Gastroesophageal sphincter (tissue), 4 donors: ENCODE measurements at regions not wholly inside any gene's neighbourhood (a gene's known extent, or its start where the extent isn't known, plus 50 kb on each side); places are given as distances from the start of the nearest gene placed in this dataset.
A peak's percentile ranks its signal among the peaks of the same experiment; 100 is the strongest.

Experiments used
- ATAC-seq: fragments of 150-250 bp; one replicate; pipeline ENCODE4 v1.9.1; 2016; ENCODE audit warnings: mild to moderate bottlenecking, moderate library complexity
- H3K27ac ChIP-seq, 4 donors: fragments of 200-600 bp; sonication (generic) in 3 of 4; 1 replicate in 3 of 4; 2 replicates in 1 of 4; pipeline ENCODE4 v1.5.1; 2016 to 2019
- H3K27me3 ChIP-seq: fragments of 200-600 bp; sonication (generic); one replicate; pipeline ENCODE4 v1.5.1; 2019
- H3K36me3 ChIP-seq, 2 donors: fragments of 200-600 bp; sonication (generic); one replicate each; pipeline ENCODE4 v1.5.1; 2019; ENCODE audit warnings: control low read depth in 1 of 2
- H3K4me1 ChIP-seq, 3 donors: fragments of 200-600 bp; sonication (generic); 1 replicate in 2 of 3; 2 replicates in 1 of 3; pipeline ENCODE4 v1.5.1; 2016 to 2019; ENCODE audit warnings: control low read depth in 2 of 3
- H3K4me3 ChIP-seq, 2 donors: fragments of 200-600 bp; sonication (generic); one replicate each; pipeline ENCODE4 v1.5.1; 2019; ENCODE audit warnings: mild to moderate bottlenecking in 1 of 2, moderate library complexity in 1 of 2
- H3K9me3 ChIP-seq, 3 donors: fragments of 200-600 bp; sonication (generic); one replicate each; pipeline ENCODE4 v1.5.1; 2017 to 2019; ENCODE audit warnings: control low read depth in 2 of 3
- CTCF ChIP-seq, 4 experiments: fragments of 200-600 bp in 2 of 4; fragments of 450-650 bp in 2 of 4; sonication (generic) in 1 of 4; IDR thresholded peaks; one replicate each; pipeline ENCODE4 v1.5.1; 2017 to 2019; ENCODE audit warnings: antibody characterized with exemption in 4 of 4, mild to moderate bottlenecking in 2 of 4, moderate library complexity in 2 of 4
- EP300 ChIP-seq: sonication (generic); formaldehyde crosslinking; IDR thresholded peaks from one replicate; pipeline ENCODE4 v1.6.1; 2017; ENCODE audit warnings: antibody characterized with exemption, mild to moderate bottlenecking
- POLR2A ChIP-seq, 2 donors: fragments of 450-650 bp; IDR thresholded peaks; one replicate each; pipeline ENCODE4 v1.6.1; 2017; ENCODE audit warnings: antibody characterized with exemption in 2 of 2, mild to moderate bottlenecking in 2 of 2, moderate library complexity in 1 of 2
- POLR2AphosphoS5 ChIP-seq: sonication (generic); formaldehyde crosslinking; IDR thresholded peaks from one replicate; pipeline ENCODE4 v1.6.1; 2017; ENCODE audit warnings: antibody characterized with exemption
- WGBS, 2 donors: methylation state at CpG; one replicate each; pipeline ENCODE4 v1.1.5; 2018; ENCODE audit warnings: low coverage in 1 of 2; 5-methylcytosine and 5-hydroxymethylcytosine counted together

DNA sequence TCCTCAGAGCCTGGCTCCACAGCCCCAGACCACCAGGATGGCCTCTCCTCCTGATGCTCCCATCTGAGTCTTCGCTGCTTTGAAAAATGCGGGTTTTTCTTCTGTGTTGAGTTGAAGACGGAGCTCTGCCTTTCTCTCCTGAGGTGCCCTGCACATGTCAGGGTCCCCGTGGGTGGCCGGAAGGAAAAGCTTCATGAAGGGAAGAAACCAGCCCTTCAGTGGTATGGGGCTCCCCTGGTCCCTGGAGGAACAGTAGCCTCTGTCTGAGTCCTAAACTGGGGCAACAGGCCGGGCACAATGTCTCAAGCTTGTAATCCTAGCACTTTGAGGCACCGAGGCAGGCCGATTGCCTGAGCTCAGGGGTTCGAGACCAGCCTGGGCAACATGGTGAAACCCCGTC is 54.7 kb upstream of the CAB39 start:
- no peak for ATAC-seq
- Histone ChIP-seq H3K4me1 (peaks cover 0 to 11% (median 0%) of the 10 kb centered on the region in 3 donors), H3K27ac (no peak overlapping the region), H3K27me3 (no peaks in the 10 kb centered on the region), H3K4me3 (no peak overlapping the region), H3K9me3 (no peaks in the 10 kb centered on the region), H3K36me3 (no peaks in the 10 kb centered on the region)
- WGBS, 2 donors: 100% methylated on average over 1 of the region's 10 CpGs; no CpG with 5 or more reads in 1 of the 2 donors
- TF ChIP-seq POLR2A (IDR thresholded peaks at IDR 0.05): no peak
- no peak for TF ChIP-seq POLR2AphosphoS5
- TF ChIP-seq EP300: no peak
- TF ChIP-seq CTCF (IDR thresholded peaks at IDR 0.05): no peak

- Histone ChIP-seq H3K9me3 (no peaks in the 10 kb centered on the region), H3K27ac (no peak overlapping the region), H3K4me3 (no peak overlapping the region), H3K27me3 (no peaks in the 10 kb centered on the region), H3K4me1 (peaks cover 0 to 11% (median 0%) of the 10 kb centered on the region in 3 donors), H3K36me3 (no peaks in the 10 kb centered on the region)
- ATAC-seq: no peak
- WGBS, 2 donors: no CpG with 5 or more reads among the region's 1 CpG
- TF ChIP-seq POLR2AphosphoS5: no peak
- TF ChIP-seq CTCF (IDR thresholded peaks at IDR 0.05): no peak
- TF ChIP-seq POLR2A (IDR thresholded peaks at IDR 0.05): no peak
- no peak for TF ChIP-seq EP300
Measured at GRCh38 chr2:230658577-230658876, 54.1 kb upstream of the CAB39 start.

DNA sequence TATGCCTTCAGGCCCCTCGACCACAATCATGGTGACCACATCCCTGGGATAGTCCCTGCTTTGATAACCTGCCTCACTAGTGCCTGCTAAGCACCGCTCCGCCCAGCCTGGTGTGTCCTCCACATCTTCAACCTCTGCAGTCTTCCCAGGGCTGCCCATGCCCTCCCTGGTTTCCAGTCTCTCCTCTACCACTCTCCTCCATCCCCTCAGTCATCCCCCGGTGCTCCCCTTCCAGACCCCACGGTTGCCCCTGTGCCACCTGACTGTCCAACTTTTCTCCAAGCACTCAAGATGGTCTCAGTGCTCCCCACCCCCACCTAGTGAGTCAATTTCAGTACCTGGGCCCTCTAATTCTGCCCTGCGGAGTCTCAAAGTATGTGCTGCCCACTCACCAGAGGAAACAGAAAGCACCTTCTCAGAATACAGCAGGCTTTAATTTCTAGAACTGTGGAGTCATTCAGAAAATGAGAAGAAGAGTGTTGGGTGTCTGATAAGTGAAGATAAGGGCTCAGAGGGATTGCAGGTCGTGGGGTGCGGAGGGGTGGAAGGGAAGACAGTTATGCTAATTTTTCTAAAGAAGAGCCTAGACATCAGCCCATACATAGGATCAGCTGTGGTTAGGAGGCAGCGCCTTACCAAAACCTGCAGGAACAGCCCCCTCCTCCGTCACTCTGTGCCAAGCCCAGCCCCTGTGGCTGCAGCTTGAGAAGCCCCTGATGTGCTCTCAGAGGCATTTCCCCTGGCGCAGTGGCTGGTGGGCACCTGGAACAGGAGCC is 53.6 kb upstream of the CAB39 start:
- Histone ChIP-seq H3K27me3 (no peaks in the 10 kb centered on the region), H3K4me1 (peaks cover 0 to 12% (median 0%) of the 10 kb centered on the region in 3 donors), H3K36me3 (no peaks in the 10 kb centered on the region), H3K4me3 (no peak overlapping the region), H3K27ac (peak overlapping the region in 3 of 4 donors; percentile 20 to 61 (median 31)), H3K9me3 (no peaks in the 10 kb centered on the region)
- TF ChIP-seq POLR2A (IDR thresholded peaks at IDR 0.05) (no peak), EP300 (no peak), POLR2AphosphoS5 (no peak), CTCF (IDR thresholded peaks at IDR 0.05) (no peak)
- 66 to 76% methylated on average over 5 to 7 of the region's 11 CpGs for WGBS, 2 donors
- ATAC-seq: no peak

DNA sequence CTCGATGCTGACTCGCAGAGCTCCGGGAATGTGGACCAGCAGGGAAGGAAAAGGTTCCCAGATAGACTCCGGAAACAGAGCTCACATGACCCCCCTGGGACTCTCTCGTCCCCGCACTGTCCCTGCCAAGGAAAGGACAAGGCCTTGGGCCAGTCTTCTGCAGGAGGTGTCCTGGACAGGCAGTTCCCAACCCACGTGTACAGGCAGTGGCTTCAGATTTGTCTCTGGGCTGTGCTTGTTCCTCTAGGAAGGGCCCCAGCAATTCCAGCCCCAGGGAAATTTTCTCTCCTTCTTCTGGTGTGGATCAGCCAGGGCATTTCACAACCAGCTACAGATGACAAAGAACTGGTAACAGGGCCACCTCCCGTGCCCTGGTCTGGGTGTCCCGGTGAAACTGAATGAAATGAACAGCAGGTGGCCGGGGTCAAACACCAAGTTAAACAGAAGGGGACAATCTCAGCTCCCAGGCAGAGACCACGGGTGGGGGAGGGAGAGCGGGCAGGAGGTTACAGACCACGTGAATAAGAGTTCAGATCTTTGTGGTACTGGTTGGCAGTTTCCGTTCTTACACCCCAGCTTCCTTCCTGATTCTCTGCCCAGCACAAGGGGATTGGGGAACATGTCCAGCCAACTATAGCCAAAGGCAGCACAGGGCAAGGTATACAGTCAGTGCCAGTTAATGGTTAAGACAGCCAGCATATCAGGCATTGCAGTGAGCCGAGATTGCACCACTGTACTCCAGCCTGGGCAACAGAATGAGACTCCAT is 52.2 kb upstream of the CAB39 start:
- Histone ChIP-seq H3K9me3 (no peaks in the 10 kb centered on the region), H3K4me3 (no peak overlapping the region), H3K27ac (peak overlapping the region in 3 of 4 donors; percentile 1 to 61 (median 37)), H3K36me3 (no peaks in the 10 kb centered on the region), H3K4me1 (peaks cover 0 to 18% (median 0%) of the 10 kb centered on the region in 3 donors), H3K27me3 (no peaks in the 10 kb centered on the region)
- 0 to 80% methylated on average over 1 of the region's 15 CpGs for WGBS, 2 donors
- ATAC-seq: peak; percentile 66
- no peak for TF ChIP-seq POLR2A (IDR thresholded peaks at IDR 0.05)
- TF ChIP-seq CTCF (IDR thresholded peaks at IDR 0.05): no peak
- TF ChIP-seq EP300: no peak
- no peak for TF ChIP-seq POLR2AphosphoS5
